HG03060 (cell line): ENCODE measurements at regions not wholly inside any gene's neighbourhood (a gene's known extent, or its start where the extent isn't known, plus 50 kb on each side); places are given as distances from the start of the nearest gene placed in this dataset.

Source experiments
- ATAC-seq: cut with Tn5 transposase; IDR thresholded peaks from one replicate; pipeline ENCODE4 v1.9.1; 2021; ENCODE audit warnings: low read depth, moderate number of reproducible peaks; ENCODE audit not compliant: unreplicated experiment

DNA sequence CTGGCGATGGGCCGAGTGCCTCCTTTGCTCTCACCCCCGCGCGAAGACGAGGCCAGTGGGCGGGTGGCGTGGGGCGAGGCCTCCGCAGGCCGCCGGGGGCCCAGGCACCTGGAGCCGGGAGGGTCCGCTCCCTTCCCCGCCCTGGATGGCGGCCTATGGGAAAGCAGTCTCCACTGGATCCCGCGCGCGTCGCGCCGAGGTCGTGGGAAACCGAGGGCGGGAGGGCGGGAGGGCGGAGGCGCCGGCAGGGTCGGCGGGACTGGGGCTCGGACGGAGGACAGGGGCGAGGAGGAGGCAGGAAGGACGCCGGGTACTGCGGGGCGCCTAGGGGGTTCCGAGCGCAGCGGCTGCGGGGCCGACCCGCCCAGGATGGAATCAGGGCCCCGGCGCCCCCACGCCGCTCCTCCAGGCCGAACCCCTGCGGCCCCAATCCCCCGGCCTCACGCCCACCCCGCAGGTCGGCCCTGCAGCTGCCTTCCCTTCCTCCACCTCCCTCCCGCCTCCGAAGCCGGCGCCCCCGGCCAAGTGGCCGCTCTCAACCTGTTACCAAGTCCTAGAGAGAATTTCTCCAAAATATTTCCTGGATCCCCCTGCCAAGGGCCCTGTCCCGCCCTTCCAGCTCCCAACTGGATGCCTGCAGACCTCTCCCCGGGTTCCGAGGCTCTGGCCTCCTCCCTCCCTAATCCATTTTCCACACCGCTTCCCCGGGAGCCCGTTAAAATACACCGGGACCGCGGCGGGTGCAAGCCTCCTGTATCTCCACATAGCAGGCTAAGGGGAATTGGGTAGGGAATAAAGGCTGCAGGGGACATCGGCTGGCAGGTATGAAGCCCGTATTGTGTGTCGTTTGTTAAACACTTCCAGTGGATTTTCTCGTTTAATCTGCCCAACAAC lies 146.3 kb downstream of the ERCC6L2 start:
- no peak for ATAC-seq

- no peak for ATAC-seq
Observed at GRCh38 chr9:96020792-96021550, 145.5 kb downstream of the ERCC6L2 start.

DNA sequence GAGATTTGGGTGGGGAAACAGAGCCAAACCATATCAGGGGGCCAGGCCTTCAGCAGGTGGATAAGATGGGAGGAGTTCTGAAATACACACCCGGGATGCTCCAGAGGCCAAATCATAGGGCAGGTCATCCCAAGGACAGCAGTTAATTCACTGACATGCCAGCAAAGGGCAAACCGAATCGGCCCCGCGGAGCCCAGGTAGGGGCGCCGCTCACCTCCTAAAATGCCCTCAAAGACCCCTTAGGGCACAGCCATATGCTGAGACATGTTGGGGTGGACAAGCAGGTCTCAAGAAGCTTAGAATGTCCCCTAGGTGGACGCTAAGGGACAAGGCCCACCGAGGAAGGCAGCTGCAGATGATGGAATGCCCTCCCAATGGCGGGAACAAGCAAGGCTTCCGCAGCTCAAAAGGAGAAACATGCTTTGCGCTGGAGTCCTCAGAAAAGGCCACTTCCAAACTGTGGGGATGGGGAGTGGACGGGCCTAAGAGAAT lies 144.9 kb downstream of the ERCC6L2 start:
- ATAC-seq: no peak
